ENCODE measurements at regions not wholly inside any gene's neighbourhood (a gene's known extent, or its start where the extent isn't known, plus 50 kb on each side); places are given as distances from the start of the nearest gene placed in this dataset.
"Not testable (repeated sequence)": the region's sequence is repeated elsewhere in the genome, so short reads cannot be mapped to it uniquely, and the experiment has no call there.

- DNase-seq (ENCODE audit: low read depth) = no peak
Observed at GRCh38 chrX:23061116-23061515, 61.4 kb downstream of the DDX53 start.

- DNase-seq (ENCODE audit: low read depth) = no peak
Observed at GRCh38 chrX:23062359-23062758, 62.6 kb downstream of the DDX53 start.

- DNase-seq (ENCODE audit: low read depth) = no peak
Observed at GRCh38 chrX:23066588-23067281, 67.0 kb downstream of the DDX53 start.

DNA sequence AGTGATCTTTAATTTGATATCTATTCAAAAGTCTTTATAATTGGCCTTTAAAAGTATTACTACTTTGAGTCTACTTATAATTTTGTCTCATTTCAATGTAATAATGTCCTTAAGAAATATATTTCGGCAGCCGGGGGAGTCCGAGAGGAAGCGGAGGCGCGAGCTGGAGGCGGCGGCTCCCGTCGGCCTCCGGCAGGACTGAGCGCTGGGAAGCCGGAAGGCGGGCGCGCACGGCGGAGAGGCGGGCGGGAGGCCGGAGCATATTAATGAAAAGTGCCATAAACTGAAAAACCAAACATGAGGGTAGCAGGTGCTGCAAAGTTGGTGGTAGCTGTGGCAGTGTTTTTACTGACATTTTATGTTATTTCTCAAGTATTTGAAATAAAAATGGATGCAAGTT, 75.7 kb downstream of the DDX53 start:
- DNase-seq (ENCODE audit: low read depth) = not testable (repeated sequence)

DNA sequence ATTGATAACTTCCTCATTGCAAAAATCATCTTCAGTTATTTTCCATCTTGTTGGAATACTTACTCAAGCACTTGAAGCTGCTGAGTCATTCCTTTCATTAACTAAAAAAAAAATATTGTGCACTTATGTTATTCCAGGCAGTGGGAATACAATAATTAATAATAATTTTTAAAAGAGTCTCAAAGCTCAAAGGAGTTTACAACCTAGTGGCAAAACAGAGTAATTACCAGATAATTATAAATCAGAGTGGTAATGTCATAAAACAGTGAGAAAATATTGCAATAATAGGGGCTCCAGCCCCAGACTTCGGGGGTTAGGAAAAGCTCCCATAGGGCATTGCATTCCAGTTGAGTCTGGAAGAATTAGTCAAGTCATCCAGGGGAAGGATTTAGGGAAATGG, 79.6 kb downstream of the DDX53 start:
- no peak for DNase-seq (ENCODE audit: low read depth)

DNA sequence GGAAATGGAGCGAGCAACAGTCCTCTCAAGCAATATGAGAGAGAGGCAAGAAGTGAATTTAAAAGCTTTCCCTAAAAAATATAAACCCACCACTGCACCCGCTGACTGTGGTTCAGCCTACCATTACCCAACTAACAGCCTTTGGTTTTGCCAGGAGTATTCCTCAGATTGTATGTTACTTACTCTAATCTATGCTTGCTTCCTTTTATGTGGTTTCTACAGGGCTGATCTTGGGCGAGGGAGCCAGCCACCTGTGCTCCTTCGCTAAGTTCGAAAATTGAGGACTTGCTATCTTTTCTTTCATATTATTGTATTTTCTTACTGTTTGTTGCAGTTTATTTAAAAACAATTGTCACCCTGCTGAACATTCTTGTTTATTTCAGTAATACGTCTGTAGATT, 101.1 kb downstream of the DDX53 start:
- no peak for DNase-seq (ENCODE audit: low read depth)

DNA sequence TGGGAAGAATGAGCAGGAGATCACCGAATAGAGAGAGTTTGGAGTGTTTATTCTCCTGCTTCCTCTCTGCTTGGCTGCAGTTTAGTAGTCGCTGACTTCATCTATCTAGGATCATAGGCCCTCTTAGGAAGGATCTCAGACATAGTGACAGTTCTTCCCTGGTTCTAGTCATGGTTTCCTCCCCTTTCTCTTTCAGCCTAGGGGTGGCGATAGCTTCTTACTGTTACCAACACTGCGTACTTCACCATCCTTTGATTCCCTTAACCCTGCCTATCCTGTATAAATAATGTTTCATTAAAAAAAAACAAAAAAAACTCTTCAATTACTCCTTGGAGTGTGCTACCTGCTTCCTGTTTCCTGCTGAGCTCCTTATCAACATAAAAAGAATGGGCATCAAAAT, 103.8 kb downstream of the DDX53 start:
- DNase-seq (ENCODE audit: low read depth) = no peak

- DNase-seq (ENCODE audit: low read depth) = no peak
Observed at GRCh38 chrX:23114241-23114640, 114.5 kb downstream of the DDX53 start.

DNA sequence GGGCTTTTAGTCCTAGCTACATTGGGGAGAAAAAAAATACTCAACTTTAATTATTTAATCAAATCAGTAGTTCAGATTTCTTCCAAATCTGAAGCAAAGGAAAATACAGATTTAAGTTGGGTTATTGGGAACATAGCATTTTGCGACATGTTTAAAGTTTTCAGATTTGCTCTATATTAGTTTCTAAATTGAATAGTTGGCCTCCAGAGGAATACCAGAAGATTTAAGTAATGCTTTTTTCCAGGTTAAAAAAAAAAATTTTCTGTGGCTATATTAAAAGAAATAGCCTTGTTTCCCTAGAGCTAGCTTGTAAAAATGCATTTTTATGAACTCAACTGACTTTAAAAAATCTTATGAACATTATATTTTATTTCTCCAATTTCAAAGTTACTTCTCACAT, 115.9 kb downstream of the DDX53 start:
- DNase-seq (ENCODE audit: low read depth) = no peak

GRCh38 chrX:23118163-23118562, 118.4 kb downstream of the DDX53 start:
- DNase-seq (ENCODE audit: low read depth) = no peak

GRCh38 chrX:23118890-23119527, 119.2 kb downstream of the DDX53 start:
- DNase-seq (ENCODE audit: low read depth) = no peak

- no peak for DNase-seq (ENCODE audit: low read depth)
Observed at GRCh38 chrX:23127586-23127985, 127.8 kb downstream of the DDX53 start.

DNA sequence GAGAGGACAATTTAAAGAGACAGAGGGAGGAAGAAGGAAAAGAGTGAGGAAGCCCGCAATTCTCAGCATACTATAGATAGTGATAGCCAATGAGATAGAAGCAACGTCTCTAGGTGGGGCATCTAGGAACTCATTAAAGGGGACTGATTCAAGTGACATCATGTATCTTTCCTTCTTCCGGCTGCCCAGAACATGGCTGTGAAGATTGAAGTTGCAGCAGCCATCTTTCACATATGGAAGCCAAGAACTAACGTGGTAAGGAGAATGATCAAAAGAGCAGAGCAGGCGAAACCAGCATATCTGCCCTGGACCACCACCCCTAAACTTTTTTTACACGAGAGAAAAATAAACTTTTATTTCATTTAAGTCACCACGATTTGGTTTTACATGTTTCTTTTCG, 133.8 kb downstream of the DDX53 start:
- DNase-seq (ENCODE audit: low read depth) = no peak

- no peak for DNase-seq (ENCODE audit: low read depth)
Observed at GRCh38 chrX:23134136-23134535, 134.4 kb downstream of the DDX53 start.

DNA sequence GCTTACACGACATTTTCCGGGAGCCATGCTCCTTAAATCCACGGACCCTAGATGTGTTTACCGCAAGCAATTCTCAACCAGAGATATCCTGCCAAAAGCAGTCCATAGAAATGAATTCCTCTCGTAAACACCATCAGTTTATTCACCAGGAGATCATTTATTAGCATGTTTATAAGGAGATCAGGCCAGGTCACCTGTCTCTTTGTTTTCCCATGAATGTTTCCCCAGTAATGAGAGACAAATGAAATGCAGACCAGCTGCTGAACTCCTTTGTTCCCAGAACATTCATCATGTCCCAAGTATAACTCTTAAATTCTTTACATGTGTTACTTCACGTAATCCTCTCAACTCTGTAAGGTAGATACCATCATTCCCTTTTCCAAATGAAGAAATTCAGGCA, 137.1 kb downstream of the DDX53 start:
- no peak for DNase-seq (ENCODE audit: low read depth)

GRCh38 chrX:23168291-23168690, 166.4 kb upstream of the PTCHD1 start:
- DNase-seq (ENCODE audit: low read depth) = no peak

GRCh38 chrX:23185951-23186350, 148.7 kb upstream of the PTCHD1 start:
- no peak for DNase-seq (ENCODE audit: low read depth)

DNA sequence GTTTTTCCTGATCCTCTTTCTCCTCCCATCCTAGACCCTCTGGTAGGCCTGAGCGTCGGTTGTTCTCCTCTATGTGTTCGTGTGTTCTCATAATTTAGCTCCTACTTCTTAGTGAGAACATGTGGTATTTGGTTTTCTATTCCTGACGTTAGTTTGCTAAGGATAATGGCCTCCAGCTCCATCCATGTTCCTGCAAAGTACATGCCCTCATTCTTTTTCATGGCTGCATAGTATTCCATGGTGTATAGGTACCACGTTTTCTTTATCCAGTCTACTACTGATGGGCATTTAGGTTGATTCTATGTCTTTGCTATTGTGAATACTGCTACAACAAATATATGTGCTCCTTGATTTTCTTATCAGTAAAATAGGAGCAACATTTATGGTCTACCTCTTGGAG, 146.8 kb upstream of the PTCHD1 start:
- DNase-seq (ENCODE audit: low read depth) = no peak

DNA sequence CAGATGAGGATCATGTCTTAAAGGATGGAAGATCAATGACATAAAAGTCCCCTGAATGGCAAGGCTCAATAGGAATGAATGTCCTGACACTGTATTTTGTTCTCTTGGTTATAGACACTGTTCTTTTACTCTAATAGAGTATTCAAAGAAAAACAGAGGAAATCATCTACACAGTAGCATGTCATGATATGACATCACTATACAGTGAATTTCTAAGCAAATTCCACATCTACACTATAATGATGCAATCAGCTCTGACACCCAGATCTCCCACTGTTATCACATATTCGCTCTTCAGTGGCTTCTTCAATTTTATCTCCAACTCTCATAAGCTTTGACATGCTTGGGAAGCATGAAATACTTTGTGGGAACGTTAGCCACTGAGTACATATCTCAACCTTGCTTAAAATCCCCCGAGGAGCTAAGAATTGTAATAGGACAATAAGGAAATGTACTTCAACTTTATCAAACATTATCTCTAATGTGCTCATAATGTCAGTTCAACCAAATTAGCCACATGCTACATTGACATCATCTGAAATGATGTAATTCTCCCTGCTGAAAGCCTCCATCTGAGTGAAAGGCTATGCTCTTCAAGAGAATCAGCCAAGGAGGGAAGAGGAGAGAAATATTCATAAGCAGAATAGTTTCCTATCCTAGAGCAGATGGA, 139.6 kb upstream of the PTCHD1 start:
- DNase-seq (ENCODE audit: low read depth) = no peak

GRCh38 chrX:23195761-23196160, 138.9 kb upstream of the PTCHD1 start:
- no peak for DNase-seq (ENCODE audit: low read depth)

GRCh38 chrX:23201706-23202105, 132.9 kb upstream of the PTCHD1 start:
- no peak for DNase-seq (ENCODE audit: low read depth)

GRCh38 chrX:23202326-23202725, 132.3 kb upstream of the PTCHD1 start:
- DNase-seq (ENCODE audit: low read depth) = no peak

DNA sequence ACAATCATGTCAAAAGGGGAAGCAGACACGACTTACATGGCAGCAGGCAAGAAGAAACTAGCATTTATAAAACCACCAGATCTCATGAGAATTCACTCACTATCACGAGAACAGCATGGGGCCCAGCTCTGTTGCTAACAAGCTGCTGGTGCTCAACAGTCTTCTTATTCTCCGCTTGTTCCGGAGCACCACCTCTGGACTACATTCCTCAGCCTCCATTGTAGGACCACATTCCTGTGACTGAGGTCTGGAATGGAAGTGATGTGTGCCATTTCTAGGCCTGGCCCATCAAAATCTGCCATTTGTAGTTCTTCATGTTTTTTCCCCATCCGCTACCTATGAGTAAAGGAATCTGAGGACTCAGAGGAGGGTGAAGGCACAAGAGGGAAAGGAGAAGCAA, 111.5 kb upstream of the PTCHD1 start:
- DNase-seq (ENCODE audit: low read depth) = no peak

- DNase-seq (ENCODE audit: low read depth) = no peak
Observed at GRCh38 chrX:23228454-23228853, 106.2 kb upstream of the PTCHD1 start.

Data from stromal cell of bone marrow (primary cell).